ENCODE measurements at regions not wholly inside any gene's neighbourhood (a gene's known extent, or its start where the extent isn't known, plus 50 kb on each side); places are given as distances from the start of the nearest gene placed in this dataset.

GRCh38 chr2:240298803-240299709, 136.4 kb upstream of the GPC1 start:
- TF ChIP-seq CTCF (IDR thresholded peaks at IDR 0.05 in 4 of 5, conservative IDR thresholded peaks at IDR 0.05 in 1 of 5) = no peak
- TF ChIP-seq POLR2A (IDR thresholded peaks at IDR 0.05) = no peak
- DNase-seq (no peak), ATAC-seq (no peak)
- Histone ChIP-seq H3K36me3 (no peaks in the 10 kb centered on the region), H3K4me3 (no peak overlapping the region), H3K9me3 (no peaks in the 10 kb centered on the region), H3K27me3 (no peaks in the 10 kb centered on the region), H3K27ac (no peak overlapping the region), H3K4me1 (peaks cover 3 to 10% of the 10 kb centered on the region in 2 donors)
- intact Hi-C loops (cut with DNase I; ENCODE audit: low total_unique reads) (no loop called here), in situ Hi-C loops (cut with MboI; ENCODE audit: low sequenced_read_pairs in 4 of 4) (no loop called here)

- intact Hi-C loops (cut with DNase I; ENCODE audit: low total_unique reads) = no loop called here
- no peaks in the 10 kb centered on the region for H3K27me3 ChIP-seq
- peaks cover 0 to 3% of the 10 kb centered on the region in 2 donors for H3K4me1 ChIP-seq
- no peak for DNase-seq
- H3K4me3 ChIP-seq = no peak overlapping the region
- no peak for TF ChIP-seq POLR2A (IDR thresholded peaks at IDR 0.05)
- H3K36me3 ChIP-seq = no peaks in the 10 kb centered on the region
- in situ Hi-C loops (cut with MboI; ENCODE audit: low sequenced_read_pairs in 4 of 4) = no loop called here
- ATAC-seq = no peak
- H3K9me3 ChIP-seq = no peaks in the 10 kb centered on the region
- H3K27ac ChIP-seq = no peak overlapping the region
These were observed 135.8 kb upstream of the GPC1 start for GRCh38 chr2:240299710-240300068.

GRCh38 chr2:240300261-240300821, 135.1 kb upstream of the GPC1 start:
- no peak for DNase-seq
- intact Hi-C loops (cut with DNase I; ENCODE audit: low total_unique reads) (no loop called here), in situ Hi-C loops (cut with MboI; ENCODE audit: low sequenced_read_pairs in 4 of 4) (no loop called here)
- ATAC-seq = no peak
- no peaks in the 10 kb centered on the region for H3K36me3 ChIP-seq
- H3K9me3 ChIP-seq = no peaks in the 10 kb centered on the region
- H3K27ac ChIP-seq = no peak overlapping the region
- TF ChIP-seq POLR2A (IDR thresholded peaks at IDR 0.05) = no peak
- no peak for TF ChIP-seq CTCF (IDR thresholded peaks at IDR 0.05 in 4 of 5, conservative IDR thresholded peaks at IDR 0.05 in 1 of 5)
- H3K4me3 ChIP-seq = no peak overlapping the region
- H3K4me1 ChIP-seq = no peaks in the 10 kb centered on the region
- no peaks in the 10 kb centered on the region for H3K27me3 ChIP-seq

GRCh38 chr2:240300840-240301239, 134.6 kb upstream of the GPC1 start:
- in situ Hi-C loops (cut with MboI; ENCODE audit: low sequenced_read_pairs in 4 of 4) (no loop called here), intact Hi-C loops (cut with DNase I; ENCODE audit: low total_unique reads) (no loop called here)
- Histone ChIP-seq H3K4me1 (no peaks in the 10 kb centered on the region), H3K4me3 (no peak overlapping the region), H3K9me3 (no peaks in the 10 kb centered on the region), H3K27ac (no peak overlapping the region), H3K36me3 (no peaks in the 10 kb centered on the region), H3K27me3 (no peaks in the 10 kb centered on the region)
- TF ChIP-seq CTCF (IDR thresholded peaks at IDR 0.05 in 4 of 5, conservative IDR thresholded peaks at IDR 0.05 in 1 of 5) (no peak), POLR2A (IDR thresholded peaks at IDR 0.05) (no peak)
- no peak for ATAC-seq
- DNase-seq = no peak

- TF ChIP-seq POLR2A (IDR thresholded peaks at IDR 0.05) (no peak), CTCF (IDR thresholded peaks at IDR 0.05 in 4 of 5, conservative IDR thresholded peaks at IDR 0.05 in 1 of 5) (no peak)
- DNase-seq (no peak), ATAC-seq (no peak)
- no peaks in the 10 kb centered on the region for H3K4me1 ChIP-seq
- no peak overlapping the region for H3K27ac ChIP-seq
- H3K9me3 ChIP-seq = no peaks in the 10 kb centered on the region
- in situ Hi-C loops (cut with MboI; ENCODE audit: low sequenced_read_pairs in 4 of 4) = no loop called here
- H3K36me3 ChIP-seq = no peaks in the 10 kb centered on the region
- H3K4me3 ChIP-seq = no peak overlapping the region
- intact Hi-C loops (cut with DNase I; ENCODE audit: low total_unique reads) = no loop called here
- H3K27me3 ChIP-seq = no peaks in the 10 kb centered on the region
These were observed 134.1 kb upstream of the GPC1 start for GRCh38 chr2:240301256-240301795.

All from gastrocnemius medialis (tissue), 4 donors.